ENCODE measurements at regions not wholly inside any gene's neighbourhood (a gene's known extent, or its start where the extent isn't known, plus 50 kb on each side); places are given as distances from the start of the nearest gene placed in this dataset.
"Not testable (repeated sequence)": the region's sequence is repeated elsewhere in the genome, so short reads cannot be mapped to it uniquely, and the experiment has no call there.

DNA sequence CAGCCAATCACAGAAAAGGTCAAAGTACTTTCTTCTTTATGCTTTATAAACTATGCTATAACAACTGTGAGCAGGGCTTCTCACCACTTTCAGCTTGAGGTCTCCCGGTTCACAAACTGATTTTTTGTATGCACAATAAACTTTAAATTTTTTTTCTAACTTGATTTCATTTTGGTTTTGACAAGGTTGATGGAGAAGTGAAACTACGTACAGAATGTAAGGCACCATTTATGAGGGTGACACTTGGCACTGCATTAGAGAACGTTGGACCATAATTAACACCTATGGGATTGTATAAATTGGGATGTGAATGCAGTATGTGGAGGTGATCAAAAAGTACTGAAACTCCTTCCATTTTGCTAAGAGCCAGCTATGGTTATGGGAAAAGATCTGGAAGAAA, 857.9 kb upstream of the HTR2C start:
- no peak for DNase-seq

DNA sequence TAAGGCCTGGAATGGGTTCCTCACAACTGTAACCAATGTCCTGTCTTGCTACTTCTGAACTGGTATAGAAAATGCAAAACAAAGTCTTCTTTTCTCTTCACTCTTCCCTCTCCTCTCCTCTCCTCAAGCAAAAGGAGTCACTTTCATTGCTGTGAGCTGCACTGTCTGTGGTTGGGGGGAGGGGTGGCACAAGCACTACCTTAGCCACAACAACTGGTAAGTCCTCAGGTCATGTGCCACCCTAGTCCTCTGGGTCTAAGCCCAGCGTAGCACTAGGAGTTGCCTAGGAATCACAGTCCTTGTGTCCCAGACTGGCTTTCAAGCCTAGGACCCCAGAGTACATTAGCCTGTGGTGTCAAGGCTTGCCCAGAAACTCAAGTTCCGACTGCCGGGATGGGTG, 859.3 kb upstream of the AMOT start:
- DNase-seq, result no peak

DNA sequence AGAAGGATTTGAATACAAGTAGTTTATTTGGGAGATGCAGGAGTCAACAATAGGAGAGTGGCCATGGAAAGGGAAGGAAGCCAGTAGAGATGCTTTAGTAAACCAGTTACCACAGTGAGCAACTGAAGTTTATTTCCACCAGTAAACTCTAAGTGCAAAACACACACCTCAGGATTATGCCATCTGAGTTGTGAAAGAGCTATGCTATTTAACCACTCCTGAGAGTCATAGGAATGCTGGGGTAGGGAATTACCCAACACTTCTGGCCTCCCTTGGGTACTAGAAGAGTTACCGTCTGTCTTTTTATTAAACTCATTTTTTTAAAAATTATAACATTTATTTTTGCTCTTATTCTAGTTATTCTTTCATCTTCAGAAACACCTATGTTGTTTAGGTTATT, 834.6 kb upstream of the AMOT start:
- no peak for DNase-seq

DNA sequence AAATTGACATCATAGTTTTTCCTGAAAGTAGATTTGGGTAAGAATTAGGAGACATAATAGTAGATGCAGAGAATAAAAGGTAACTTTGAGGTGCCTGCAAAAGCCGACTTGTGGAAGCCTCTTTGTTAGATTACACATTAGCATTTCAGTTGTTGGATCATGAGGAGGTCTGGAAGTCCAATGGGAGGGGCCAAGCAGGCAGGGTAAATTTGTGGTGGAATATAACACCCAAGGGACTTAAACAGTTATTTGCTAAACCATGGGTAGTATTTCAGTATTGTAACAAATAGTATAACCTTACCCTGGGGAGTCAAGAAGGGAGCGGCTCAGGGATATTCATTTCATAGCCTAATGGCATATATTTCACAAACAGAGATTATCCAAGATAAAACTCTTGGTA, 810.7 kb upstream of the AMOT start:
- no peak for DNase-seq

DNA sequence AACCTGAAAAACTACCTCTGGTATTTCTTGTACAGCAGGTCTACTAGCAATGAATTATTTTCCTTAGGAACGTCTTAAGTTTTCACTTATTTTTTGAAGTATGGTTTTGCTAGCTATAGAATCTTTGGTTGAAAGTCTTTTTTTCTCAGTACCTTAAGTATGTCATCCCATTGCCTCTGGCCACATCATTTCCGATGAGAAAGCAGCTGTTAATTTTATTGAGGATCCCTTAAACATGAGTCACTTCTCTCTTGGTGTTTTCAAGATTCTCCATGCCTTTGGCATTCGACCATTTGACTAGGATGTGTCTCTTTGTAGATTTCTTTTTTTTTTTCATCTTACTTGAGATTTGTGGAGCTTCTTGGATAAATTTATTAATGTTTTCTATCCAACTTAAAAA, 803.8 kb upstream of the AMOT start:
- DNase-seq, result no peak

DNA sequence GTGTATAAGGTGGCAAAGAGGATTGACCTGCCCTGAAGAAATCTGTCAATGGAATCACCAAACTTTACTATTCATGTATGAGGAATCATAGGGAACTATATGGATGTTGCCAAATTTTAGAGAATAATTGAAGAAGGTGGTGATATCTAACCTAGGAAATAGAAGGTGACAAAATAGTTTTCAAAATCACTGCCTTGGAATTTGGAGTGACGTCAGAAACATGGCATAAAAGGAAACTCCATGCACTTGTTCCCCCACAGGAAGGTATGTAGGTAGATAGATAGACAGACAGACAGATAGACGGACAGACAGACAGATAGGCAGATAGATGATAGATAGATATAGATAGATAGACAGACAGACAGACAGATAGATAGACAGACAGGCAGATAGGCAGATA, 793.9 kb upstream of the AMOT start:
- no peak for DNase-seq

DNA sequence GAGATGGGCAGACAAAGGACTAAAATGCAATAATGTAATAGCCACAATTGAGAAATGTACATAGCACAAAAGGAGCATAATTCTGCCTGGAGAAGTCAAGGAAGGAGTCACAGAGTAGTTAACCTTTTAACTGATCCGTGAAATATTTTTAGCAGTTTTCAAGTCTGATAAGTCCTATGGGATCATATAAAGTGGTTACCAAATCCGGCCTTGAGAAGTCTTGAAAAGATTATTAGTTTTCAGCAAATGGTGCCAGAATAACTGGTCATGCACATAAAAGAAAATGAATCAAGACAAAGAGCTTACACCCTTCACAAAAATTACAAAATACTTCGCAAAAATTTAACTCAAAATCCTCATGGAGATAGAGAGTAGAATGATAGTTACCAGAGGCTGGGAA, 788.7 kb upstream of the AMOT start:
- DNase-seq, result no peak

DNA sequence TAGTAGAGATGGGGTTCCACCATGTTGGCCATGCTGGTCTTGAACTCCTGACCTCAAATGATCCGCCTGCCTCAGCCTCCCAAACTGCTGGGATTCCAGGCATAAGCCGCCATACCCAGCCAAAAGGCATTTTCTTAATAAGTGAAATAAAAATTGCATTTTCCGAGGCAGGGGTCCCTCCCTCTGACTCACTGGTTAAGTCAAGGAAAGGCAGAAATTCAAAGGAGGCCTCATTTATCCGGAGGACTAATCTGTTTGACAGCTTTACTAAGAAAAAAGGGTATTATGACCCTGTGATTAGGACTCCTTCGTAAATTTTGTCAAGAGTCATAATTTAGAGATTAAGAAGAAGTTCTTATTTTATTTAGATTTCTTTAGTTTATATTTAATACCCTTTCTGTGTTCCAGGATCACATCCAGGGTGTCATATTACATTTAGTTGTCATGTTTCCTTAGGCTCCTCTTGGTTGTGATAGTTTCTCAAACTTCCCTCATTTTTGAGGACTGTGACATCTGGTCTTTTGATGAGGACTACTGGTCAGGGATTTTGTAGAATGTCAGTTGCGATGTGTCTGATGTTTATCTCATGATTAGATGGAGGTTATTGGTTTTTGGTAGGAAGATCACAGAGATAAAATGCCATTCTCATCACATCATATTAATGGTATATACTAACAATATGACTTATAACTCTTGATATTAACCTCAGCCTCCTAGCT, 753.7 kb upstream of the AMOT start:
- no peak for DNase-seq

DNA sequence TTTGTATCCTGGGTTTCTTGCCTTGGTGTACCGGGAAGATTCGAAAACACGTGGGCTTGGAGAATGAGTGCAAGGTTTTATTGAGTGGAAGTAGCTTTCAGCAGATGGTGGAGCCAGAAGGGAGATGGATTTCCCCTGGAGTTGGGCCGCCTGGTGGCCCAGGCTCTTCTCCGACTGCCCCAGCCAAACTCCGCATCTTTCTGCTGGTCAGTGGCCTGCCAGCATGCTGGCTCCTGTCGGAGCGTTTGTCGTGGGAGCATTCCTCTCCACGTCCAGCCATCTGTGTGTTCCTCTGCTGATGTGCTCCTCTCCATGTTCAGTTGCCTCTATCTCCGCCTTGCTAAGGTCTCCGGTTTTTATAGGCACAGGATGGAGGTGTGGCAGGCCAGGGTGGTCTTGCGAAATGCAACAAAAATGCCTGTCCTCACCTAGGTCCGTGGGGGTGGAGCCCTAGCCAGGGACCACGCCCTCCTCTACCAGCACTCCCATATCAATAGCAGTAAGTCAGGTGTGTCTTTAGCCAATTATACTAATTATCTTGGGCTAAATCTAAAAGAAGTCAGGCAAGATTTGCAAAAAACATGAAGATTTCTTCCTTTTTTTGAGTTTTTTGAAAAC, 745.8 kb upstream of the AMOT start:
- no peak for DNase-seq

DNA sequence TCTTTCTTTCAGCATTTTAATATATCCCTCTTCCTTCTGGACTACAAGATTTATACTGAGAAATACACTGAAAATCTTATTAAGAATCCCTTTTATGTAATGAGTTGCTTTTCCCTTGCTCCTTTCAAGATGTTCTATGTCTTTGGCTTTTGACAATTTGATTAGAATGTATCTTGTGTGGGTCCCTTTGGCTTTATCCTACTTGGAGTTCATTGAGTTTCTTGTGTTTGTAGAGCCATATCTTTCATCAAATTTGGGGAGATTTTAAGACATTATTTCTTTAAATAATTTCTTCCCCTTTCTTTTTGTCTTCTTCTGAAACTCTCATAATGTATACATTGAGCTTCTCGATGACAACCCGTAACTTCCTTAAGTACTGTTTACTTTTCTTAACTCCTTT, 739.9 kb upstream of the AMOT start:
- no peak for DNase-seq

DNA sequence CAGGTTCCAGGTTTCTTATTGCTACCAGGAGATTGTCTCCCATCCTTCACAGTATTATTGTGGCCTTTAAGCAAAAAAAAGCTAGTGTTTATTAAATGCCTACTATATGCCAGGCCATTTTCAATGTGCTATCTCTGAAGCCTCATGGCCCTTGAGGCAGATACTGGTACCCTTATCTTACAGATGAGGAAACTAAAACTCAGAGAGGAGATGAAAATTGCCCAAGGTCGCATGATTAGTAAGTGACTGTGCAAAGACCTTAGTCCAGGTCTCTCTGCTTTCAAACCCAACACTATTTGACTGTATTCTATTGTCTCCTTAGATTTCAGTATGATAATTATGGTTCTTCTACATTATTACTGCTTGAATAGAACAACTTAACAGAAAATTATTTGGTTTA, 717.9 kb upstream of the AMOT start:
- no peak for DNase-seq

DNA sequence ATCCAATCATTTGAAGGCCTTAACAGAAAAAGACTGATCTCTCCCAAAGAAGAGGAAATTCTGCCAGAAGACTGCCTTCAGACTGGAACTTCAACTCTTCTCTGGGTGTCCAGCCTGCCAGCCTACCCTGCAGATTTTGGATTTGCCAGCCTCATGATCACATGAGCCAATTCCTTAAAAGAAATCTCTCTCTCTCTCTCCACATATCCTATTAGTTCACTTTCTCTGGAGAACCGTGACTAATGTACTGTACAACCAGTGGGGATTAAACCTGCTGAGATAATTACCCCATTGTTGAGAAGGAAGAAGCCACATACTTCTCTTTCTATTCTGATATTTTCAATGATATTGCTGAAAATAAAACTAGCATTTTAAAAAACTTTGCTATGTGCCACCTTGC, 711.3 kb upstream of the AMOT start:
- DNase-seq, result no peak

DNA sequence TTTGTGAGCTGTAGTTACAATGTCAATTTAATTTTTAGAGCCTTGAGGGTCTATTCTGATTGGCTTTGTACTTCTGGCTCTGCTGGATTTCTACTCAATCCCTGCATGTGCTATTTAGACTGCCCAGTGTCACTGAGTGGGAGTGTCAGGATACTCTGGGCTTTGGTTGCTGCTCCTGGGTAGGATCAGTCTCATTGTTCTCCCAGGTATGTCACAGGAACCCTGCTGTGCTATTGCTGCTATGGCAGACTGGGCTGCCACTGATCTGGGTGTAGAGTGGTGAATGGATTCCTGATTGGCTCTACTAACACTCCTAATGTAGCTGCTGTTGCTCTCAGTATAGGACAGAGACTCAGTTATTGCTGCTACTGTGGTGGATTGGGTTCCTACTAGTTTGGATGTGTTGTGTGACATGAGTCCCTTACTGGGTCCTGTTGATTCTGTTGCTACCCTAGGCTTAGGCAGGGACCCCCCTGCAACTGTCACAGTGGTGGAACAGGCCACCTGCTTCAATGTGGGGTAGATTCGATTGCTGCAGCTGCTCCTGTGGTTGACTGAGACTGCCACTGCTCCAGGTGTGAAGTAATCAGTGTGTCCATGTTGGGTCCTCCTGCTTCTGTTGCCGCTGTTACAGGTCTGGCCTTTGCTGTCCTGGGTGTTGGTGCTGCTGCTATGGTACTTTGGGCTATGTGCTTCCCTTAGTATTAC, 707.8 kb upstream of the AMOT start:
- no peak for DNase-seq

DNA sequence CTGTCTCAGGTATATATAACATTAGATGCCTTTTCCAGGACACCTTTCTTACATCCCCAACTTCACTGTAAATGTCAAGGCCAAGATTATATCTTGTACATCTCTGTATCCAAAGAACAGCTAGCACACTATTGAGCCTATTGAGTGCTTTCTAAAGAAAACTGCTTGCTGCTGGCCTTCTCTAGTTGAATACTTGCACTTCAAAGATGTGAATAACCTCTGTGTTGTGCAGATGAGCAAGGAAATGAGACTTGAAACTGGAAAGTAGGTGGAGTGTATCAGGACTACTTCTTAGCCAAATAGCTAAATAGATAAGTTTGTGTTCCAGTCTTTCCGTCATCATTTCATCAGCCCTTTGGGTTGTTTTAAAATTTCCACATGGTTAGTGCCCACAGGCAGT, 704.4 kb upstream of the AMOT start:
- DNase-seq, result no peak

DNA sequence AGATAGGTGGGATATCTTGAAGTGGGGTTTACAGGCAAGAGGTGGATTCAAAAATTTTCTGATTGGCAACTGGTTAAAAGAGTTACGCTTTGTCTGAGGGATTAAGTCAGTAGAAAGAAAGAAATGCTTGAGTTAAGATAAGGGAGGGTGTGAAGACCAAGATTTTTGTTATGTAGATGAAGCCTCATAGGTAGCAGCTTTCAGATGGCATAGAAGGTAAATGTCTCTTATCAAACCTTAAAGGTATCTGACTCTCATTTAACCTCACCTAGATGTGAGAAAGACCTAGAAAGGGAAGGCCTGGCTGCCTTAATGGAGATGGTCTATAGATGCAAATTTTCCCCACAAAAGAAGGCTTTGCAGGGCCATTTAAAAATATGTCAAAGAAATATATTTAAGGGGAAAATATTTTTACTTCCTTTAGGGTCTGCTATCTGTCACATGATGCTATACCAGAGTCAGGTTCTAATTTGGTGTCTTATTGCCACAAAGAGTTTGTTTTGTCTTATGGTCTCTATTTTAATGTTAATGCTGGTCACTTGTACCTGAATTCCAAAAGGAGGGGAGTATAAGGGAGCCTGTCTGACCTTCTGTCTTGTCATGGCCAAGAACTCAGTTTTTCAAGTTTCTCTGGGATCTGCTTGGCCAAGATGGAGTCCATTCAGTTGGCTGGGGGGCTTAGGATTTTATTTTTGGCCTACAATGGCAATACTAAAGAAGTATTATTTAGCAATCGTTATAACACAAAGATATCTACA, 699.1 kb upstream of the AMOT start:
- DNase-seq, result no peak

DNA sequence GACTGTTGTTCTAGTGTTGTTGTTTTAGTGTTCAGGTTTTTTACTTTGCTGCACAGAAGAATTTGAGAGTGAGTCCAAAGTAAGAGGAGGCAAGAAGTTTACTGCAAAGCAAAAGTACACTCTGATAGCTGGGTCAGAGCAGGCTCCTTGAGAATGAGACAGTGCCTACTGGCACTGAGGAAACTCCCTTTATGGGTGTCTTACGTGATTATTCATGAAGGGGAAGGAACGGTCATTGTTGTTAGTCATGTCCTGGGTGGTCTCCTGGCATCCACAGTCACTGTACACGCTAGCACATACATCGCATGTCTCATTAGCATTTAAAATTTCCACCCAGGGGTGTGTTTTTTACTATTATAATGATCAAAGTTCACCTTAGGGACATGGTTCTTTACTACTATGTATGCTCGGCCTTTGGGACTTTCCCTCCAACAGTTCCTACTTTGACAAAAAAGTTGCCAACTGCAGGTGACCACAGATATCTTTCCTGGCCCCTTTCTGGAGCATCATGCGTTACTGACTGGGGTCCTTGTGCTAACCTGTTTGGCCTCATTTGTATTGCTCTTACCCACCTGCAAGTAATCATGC, 688.9 kb upstream of the AMOT start:
- DNase-seq, result no peak

DNA sequence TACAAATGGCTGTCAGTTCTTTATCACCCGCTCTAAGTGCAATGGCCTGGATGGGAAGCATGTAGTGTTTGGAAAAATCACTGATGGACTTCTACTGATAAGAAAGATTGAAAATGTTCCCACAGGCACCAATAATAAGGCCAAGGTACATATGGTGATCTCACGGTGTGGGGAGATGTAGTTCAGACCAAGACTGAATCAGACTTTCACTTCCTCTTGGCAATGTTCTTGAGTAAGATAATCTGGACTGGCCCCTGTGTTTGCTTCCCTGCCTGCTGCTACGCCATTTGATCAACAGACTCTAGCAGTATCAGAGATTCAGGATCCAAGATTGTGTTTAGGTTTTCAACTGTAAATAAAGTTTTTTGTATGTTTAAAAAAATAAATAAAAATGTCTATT, 682.2 kb upstream of the AMOT start:
- DNase-seq, result no peak

DNA sequence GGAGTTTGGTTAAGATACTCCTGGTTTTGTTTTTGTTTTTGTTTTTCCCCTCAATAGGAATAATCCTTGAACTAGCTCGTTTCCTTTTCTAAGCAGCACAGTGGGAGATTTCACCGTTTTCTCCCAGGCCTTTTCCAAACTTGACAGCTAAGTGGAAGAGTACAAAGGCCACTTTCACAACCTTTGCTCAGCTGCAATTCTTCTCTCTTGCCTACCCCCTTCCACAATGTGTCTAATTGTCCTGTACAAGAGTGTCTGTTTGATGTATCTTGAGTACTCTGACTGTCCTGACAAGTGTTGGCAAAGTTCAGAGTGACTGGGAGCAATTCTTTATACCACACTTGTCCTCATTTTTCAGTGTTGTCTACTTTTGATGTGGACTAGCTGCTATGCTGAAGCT, 674.3 kb upstream of the AMOT start:
- no peak for DNase-seq

DNA sequence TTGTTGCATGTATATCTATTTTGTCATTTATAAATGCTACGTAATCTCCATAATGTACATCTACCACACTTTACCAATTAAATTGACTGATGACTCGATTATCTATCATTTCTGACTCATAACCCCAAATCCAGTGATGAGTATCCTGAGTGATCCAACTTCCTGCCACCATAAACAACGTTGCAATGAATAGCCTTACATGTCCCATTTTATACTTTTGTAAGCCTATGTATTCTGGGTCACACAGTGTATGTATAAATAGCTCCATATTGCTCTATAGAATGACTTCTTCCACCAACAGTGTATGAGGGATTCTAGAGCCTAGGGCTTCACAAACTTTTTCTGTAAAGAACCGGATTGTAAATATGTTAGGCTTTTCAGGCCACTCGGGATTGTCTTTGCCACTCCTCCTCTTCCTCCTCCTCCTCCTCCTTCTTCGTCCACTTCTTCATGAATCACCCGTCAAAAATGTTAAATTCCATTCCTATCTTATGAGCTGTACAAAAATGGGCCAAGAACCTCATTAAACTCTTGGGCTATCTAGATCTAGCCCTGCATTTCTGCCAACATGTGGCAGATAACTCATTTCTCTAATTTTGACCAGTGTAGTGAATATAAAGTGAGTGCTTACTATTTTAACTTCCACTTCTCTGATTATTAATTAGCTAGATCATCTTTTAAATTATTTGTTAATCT, 672.2 kb upstream of the AMOT start:
- no peak for DNase-seq

DNA sequence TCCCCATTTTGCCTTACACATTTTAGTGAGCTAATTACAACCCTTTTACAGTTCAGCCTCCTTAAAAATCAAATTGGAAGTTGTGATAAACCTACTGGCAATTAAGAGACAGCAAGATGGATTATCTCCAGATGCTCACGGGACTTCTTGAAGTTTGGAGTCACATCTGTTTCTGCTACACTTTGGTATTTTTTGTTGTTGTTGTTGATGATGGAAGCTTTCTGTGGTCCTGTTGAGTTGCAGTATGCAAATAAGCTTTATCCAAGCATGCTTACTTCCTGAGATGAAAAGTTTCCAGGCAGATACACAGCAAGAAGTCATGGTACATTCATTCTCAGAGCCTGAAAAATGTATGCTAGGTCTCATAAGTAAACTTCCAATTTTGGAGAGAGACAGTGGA, 670.0 kb upstream of the AMOT start:
- no peak for DNase-seq

DNA sequence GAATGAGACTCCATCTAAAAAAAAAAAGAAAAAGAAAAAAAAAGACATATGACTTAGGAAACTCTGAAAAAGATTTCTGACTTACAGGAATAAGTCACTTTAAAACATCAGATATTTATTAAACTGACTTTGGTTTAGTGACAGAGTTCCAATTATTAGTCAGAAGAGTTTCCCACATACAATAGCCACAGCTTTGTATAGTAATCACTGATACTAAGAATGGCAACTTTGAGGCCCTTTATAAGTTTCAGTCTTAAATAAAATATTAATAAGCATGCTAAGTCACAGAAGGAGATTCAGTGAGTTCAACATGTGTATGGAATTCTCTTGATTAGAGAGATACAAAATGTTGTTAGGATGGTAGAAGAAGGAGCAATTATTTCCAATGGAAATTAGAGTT, 652.3 kb upstream of the AMOT start:
- no peak for DNase-seq

DNA sequence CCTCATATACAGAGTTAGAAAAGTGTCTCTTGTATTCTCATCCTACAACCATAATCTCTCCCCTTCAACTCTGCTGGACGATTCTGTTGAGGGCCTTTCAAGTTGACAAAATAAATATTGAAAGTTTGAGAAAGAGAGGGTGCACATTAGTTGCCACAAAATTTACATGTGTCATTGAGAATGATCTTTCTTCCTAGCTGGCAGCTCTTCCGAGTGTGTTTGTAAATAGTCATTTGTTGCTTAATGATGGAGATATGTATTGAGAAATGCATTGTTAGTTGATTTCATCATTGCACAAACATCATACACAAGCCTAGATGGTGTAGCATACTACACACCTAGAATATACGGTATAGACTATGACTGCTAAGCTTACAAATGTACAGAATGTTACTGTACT, 632.8 kb upstream of the AMOT start:
- DNase-seq, result no peak

DNA sequence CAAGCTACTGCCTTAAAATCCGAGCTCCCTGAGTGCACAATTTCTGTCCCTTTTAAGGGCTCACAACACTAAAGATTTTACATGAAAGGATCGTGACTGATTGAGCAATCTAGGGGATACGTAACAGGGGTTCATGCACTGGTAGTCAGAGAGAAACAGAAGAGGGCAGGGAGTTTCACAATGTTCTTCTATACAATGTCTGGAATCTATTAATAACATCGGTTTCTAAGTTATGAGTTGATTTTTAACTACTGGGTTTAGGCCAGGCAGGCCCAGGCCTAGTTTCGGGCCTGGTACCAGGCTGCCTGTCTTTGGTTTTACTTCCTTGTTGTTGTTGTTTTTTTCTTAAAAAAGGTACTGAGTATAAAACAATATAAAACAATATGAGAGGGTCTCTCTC, 632.4 kb upstream of the AMOT start:
- not testable (repeated sequence) for DNase-seq

All from NCI-H446 (cell line).